Stimulated activated CD8-positive, alpha-beta memory T cell treated with anti-CD3 and anti-CD28 coated beads, Interleukin-7, amount 100 ng/mL, for 1 hour (primary cell): ENCODE measurements at regions not wholly inside any gene's neighbourhood (a gene's known extent, or its start where the extent isn't known, plus 50 kb on each side); places are given as distances from the start of the nearest gene placed in this dataset.
"Not testable (repeated sequence)": the region's sequence is repeated elsewhere in the genome, so short reads cannot be mapped to it uniquely, and the experiment has no call there.

Experiments
- DNase-seq, 2 donors: peaks; one replicate each; pipeline ENCODE4 v3.0.0-alpha.2; 2020; ENCODE audit warnings: low read depth in 2 of 2

DNA sequence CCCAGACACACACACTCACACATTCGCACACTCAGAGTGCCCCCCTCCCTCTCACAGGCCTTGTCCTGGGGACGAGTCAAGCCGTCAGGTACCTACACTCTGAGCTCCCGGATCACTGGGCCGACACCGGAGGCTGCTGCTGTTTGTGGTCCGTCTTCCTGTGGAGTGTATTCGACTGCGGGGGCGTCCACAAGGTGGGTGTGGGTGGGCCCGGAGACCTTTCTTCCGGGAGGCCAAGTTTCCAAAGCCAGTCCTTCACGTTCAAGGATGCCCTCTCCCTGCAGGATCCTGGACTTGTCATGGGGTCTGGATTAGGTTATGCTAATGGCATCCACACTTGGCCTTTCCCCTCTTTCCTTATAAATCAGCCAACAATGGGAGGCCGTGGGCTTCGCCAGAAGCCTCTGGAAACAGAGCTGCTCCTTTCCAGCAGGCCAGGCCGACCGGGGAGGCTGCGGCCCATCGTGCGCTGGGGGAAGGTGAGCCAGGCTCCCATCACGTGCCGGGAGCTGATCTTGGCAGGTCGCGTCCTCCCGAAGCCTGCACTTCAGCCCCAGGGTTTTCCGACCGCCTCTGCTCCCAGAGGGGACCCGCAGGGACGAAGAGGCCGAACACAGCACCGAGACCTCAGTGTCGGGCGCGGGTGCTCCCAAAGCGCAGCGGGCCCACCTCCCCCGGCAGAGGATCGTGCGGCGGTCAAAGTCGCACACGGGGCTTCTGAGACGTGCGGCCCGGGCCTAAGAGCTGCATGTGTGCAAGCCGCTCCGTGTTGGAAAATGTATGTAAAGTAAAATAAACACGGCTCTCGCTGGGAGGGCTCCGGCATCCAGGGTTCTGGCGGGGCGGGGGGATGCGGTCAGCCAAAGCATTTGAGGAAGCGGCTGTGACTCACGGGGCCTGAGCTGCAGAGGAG, 196.5 kb upstream of the ZNF469 start:
- DNase-seq, result not testable (repeated sequence)

DNA sequence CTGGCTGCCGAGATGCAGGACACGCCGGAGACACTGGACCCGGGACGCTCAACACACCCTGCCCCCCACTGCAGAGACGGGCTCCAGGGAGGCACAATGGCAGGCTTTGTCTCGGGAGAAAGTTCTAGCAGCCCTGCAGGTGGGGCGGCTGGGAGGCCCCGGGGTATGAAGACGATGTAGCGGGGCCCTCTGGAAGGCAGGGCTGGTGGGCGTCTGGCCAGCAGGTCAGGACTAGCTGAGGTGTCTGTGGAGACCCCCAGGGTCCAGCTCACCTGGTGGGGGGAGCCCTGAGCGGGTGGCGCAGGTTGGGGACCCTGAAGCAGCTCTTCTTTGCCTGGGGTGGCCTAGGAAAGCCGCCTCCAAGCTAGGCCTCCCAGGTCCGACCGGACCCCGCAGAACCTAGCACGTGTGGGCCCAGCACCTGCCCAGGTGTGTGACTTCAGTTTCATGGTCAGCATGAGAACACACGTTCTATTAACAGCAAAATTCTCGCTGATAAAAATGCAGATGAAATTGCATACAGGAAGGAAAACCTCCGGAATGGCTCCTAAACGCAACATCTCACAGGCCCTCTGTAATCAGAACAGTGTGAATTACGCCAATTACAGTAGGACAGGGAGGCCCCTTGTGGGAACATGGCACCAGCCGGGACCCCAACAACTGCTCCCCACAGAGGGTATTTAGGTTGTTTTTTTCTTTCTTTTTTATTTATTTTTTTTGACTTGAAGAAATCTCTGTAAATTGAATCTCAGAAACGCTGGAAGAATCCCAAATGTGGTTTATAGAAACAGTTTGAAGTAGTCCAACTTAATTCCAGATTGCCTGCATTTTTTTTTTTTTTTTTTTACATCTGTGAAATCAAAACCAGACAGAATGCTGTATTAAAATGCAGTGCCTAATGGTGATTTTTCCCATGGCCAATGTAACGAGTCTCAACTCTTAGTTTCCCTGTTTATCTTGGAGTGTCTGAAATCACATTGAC, 195.6 kb upstream of the ZNF469 start:
- DNase-seq, result not testable (repeated sequence)

DNA sequence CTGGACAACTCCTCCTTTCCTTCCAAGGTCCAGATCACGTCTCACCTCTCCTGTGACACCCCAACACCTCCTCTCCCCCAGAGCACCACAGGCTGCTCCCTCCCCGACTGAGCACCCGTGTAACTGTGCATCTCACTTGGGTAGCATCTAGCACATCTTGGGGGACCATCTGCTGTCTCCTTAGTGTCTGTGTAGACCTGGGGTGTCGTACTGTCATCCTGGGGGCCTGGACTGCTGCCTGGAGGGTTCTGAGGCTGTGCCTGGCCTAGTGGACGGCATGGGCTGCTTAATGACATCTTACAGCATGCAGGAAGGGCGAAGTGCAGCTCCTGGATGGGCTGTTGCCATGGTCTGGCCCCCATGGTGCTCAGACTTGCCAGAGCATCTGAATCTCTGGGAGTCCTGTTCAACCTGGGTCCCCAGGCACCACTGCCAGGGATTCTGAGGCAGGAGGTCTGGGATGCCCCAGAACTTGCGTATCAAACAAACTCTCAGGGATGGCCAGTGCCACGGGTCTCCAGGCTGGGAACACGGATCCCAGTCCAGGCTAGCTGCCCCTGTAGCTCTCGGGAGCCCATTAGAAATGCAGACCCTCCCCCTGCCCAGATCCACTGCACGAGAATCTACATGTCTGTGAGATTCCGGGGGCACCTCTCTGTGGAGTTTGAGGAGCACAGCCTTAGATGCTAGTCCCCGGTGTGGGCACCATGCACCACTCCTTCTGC, 194.4 kb upstream of the ZNF469 start:
- not testable (repeated sequence) for DNase-seq

DNA sequence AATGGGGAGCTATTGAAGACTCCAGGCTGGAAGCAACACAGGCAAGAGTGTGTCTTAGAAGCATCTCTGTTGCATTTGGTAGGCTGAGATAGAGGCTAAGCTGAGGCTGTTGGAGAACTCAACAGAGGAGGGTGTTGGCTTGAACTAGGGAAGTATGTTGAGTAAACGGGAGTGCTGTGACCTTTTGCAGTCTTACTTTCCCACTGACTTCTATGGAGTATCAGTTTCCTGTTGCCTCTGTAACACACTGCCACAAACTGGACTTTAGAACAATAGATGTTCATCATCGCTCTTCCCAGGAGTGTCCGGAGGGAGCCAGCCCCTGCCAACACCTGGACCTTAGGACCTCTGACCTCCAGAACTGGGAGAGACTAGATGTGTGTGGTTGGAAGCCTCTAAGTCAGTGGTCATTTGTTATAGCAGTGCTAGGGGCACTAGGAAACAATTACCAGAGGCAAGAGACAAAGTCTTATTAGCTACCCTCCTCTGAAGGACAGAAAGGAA, 192.1 kb upstream of the ZNF469 start:
- DNase-seq, result not testable (repeated sequence)

DNA sequence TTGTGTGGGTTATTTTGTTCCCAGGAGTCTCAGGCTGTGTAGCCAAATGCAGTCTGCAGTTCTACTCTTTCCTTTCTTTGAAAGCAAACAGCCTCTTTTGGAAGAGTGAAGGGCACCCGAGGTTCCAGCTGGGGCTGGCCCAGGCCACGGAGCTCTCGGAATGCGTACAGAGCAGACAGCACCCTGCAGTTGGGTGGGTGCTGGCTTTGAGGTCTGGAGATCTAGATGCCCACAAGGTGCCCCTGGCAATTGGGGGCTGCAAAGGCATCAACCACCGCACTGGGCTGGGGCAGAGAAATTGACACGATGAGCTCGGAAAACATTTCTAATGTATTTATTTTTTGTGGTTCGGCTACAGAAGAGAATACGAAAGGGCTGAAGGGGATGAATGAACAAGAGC, 191.6 kb upstream of the ZNF469 start:
- DNase-seq, result not testable (repeated sequence)

DNA sequence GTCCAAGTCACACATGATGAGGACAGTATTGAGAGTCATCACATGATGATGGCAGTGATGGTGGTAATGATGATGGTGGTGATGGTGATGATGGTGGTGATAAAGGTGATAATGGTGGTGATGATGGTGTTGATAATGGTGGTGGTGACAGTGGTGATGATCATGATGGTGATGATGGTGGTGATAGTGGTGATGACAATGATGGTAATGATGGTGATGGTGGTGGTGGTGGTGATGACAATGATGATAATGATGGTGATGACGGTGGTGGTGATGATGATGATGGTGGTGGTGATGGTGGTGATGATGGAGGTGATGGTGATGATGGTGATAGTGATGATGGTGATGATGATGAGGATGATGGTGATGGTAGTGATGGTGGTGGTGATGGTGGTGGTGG, 190.2 kb upstream of the ZNF469 start:
- DNase-seq, result no peak

DNA sequence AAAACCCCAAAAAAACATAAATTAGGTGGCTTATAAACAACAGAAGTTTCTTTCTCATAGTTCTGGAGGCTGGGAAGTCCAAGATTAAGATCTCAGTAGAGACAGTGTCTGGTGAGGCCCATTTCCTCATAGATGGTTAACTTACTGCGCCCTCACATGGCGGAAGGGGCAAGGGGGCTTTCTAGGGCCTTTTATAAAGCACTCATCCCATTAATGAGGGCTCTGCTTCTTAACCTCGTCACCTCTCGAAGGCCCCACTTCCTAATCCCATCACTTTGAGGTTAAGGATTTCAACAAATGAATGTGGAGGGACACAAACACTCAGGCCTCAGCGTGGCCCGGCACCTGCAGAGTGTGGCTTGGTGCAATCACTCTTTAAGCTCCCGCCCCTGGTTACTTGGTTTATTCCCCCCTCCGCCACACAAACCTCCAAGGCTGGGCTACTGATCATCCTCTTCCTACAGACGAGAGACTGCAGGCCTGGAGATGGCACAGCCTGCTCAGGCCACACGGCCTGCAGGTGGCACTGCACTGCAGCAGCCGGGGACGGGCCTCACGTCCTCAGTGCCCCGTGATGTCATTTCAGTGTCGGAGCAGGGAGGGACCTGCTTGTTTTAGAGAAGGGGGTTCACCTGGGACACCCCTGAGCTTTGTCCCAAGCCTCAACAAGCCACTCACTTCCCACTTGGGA, 188.9 kb upstream of the ZNF469 start:
- not testable (repeated sequence) for DNase-seq

DNA sequence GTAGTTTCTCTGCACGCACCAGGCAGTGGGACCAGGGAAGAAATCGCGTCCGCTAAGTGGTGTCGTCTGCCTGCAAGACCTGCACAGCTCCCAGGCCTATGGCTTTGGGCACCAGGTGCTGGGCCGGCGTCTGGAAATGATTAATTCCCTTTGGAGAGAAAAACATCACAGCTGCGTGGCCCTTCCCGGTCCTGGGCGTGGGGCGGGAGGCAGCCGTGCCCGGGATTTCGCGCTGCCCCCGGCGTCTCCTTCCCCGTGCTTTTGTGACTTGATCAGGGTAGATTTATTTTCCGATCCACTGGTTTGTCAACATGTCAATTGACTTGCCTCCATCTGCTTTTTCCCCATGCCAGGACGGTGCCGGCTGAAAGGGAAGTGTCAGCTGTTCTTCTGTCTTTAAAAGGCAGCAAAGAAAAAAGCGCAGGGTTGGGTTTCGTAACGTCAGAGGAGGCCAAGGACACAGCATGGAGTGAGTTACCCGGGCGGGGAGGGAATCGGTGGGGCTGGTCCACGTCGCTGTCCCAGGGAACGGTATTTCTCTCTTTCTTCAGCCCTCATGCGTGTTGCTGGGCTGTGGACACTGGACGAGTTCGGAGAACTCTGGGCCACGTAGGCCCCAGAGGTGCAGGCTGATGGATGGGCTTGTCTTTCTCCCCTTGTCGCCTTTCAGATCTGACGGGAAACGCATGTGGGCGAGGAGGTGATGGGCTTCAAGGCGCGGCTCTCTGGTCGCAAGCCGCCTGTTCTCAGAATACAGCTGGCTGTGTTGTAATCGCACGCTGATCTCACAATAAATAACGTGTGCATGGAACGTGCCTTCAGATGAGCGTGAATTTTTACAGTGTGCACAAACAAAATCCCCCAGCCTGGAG, 188.1 kb upstream of the ZNF469 start:
- DNase-seq, result no peak

DNA sequence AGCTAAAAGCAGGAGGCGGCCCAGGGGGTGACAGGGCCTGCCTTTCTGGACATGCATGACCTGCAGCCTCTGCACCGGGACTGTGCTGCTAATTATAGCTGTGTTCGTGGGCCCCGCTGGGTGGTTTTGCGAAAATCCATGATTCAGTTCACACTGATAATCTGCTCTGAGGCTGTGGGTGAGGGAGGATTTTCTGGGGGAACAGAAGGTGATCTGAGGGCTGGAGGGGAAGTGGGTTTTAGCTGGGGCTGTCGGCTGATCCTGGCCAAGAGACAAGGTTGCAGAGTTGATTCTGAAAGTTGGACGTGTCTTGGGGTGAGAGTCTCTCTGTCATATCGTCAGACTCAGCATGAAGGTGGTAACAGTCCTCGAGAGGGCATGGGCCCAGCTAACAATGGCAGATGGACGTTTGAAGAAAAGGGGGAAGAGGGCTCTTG, 187.5 kb upstream of the ZNF469 start:
- no peak for DNase-seq

DNA sequence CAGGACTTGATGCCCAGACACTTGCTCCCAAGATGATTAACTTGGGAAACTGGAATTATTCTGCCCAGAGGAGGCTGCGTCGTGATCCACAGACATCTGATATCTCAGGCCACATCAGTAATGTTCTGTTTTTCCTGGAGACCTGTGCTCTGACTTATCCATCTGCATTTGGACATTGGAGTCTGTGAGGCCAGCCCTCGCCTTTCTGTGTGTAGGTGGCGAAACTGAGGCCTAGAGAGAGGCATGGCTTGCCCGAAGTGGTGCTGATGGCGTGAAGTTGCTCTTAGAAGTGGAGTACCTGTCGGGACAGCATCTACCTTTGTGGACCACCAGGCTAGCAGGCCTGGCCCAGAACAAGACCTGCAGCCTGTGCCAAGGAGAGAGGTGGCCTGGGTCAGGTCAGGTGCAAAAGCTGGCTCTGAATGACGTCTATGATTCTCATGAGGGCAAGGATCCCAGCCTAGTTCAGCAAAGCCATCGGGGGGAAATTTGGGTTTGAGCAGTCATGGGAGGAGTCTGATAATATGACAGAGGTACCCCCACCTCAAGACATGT, 186.8 kb upstream of the ZNF469 start:
- no peak for DNase-seq

DNA sequence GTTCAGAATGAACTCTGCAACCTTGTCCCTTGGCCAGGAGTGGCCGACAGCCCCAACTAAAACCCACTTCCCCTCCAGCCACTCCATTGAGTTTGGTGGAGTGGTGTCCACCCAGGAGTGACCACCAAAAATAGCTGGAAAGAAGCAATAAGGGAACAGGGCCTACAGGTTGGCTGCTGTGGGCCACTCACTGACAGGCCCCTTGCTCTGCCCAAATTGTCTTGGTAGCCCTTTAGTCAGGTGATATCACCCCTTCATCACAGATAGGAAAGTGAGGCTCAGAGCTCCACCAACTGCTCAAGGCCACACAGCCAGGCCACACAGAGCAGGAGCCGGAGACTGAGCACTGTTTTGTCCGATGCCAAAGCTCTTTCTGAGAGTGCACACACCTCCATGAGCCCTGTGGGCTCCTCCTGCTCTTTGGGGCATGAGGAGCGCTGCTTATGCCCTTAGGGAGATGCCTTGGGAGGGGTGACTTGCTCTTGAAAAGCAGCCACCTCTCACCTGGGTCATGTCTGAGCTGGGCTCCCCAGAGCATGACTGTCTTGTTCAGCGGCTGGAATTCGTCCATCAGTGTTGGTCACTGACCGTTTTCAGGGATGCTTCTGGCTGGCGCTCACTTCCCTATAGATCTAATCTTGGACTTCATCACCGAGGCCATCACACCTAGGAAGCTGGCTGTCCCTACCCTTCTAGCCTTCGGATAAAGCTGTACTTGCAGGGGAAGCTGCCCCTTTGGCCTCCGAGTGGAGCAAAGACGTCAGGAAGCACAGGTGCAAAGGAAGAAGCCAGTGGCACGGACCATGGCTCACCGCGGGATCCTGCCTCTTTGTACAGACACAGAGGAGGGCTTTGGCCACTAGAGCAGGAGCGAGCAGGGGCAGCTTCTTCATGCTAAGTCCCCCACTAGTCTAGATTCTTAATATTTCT, 186.0 kb upstream of the ZNF469 start:
- DNase-seq, result no peak

DNA sequence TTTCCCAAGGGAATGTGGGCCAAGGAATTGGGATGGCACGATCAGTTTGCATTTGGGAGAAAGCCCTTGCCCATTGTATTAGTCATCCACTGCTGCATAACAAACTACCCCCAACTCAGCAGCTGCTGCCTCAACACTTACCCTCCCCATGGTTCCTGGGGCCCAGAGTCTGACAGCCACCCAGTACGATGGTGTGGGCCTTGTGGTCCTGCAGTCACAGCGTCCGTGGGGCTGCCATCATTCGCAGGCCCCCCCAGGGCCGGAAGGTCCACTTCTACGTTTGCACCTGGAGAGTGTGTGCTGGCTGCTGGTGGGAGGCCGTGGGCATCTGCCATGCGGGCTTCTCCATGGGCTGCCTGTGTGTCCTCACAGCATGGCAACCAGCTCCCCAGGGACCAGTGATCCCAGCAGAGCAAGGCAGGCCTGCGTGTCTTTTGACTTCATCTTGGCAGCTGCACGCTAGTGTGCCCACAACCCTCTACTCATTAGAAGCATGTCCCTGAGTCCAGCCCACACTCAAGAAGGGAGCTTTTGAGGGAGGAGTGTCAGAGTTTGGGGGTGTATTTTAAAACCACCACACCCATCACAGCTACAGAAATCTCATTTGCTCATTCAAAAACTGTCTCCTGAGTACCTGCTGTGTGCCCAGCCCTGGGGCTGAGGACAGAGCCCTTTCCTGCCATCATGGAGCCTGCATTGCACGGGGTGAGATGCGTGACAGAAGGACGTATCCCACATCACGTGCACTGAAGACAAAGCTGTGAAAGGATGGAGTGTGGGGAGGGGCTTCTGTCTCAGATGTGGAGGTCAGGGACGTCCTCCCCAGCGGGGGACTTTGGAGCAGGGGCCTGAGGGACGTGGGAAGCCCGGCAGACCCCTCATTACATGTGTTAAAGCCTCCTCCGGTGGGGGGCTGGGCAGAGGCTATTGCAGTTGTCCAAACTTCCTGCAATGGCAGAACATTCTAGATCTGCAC, 185.0 kb upstream of the ZNF469 start:
- DNase-seq, result no peak

DNA sequence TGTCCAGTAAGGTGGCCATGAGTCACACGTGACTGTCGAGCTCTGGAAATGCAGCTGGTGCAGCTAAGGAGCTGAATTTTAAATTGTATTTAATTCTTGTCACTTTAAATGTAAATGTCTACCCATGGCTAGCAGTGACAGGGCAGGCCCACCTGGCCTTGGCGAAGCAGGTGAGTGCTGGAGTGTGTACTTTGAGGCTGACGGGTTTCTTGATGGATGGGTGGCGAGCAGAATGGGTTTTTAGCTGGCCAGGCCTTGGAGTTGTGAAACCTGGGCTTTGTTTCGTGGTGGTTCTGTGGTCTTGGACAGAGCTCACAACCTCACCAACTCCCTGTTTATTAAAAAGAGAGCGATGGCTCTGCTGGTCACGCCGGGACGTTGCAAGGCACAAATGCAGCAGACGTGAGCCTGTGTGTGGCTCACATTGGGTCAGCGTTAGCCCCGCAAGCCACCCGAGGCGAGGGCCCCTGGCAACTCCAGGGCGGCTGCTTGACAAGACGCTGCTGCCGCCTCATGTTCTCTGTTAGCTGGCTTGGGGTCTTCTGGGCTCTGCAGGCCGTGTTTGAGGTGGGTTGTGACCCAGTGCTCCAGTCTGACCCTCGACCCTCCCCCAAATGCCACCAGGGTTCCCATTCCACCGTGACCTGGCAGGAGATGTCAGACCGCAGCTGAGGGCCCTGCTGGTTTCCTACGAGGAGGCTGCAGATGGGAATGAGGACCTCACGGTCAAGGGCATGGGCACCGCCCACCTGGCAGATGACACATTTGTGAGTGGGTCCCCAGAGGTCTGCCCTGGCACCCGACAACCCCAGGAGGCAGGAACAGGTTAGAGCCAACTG, 184.1 kb upstream of the ZNF469 start:
- DNase-seq, result not testable (repeated sequence)

DNA sequence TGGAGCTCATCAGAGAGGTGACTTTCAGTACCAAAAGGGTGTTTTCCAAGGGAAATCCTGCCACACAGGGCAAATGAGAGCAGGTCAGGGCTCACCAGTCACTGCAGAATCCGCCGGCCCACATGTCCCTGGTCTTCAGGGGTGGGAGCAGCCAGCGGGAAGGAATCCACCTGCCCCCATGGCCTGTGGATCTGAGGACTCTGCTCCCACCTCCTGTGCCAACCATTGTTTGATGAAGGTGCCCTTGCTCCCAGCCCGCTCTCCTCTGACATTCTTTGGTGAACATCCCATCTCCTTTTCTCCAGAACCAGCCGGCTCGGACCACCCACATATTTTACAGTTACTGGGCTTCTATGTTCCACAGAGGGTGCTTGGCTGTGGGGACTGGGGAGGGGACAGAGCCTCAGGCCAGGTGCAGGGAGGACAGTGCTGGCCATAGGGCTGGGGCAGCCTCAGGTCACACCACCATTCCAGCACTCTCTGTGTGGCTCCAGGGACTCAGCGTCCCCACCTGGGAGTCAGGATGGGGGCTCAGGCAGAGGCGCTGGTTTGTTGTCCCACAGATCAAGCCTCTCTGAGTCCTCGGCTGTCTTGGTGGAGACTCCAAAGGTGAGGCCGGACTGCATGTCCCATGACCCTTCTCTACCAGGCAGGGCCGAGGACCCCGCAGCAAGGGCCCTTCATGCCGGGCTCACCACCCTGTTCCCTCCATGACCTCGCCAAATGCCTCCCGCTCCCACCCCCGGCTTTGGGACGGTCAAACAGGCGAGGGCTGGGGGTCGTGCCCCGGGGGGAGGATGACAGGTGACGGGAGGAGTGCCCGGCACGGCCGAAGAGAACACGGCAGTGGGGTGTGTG, 183.2 kb upstream of the ZNF469 start:
- DNase-seq, result not testable (repeated sequence)

DNA sequence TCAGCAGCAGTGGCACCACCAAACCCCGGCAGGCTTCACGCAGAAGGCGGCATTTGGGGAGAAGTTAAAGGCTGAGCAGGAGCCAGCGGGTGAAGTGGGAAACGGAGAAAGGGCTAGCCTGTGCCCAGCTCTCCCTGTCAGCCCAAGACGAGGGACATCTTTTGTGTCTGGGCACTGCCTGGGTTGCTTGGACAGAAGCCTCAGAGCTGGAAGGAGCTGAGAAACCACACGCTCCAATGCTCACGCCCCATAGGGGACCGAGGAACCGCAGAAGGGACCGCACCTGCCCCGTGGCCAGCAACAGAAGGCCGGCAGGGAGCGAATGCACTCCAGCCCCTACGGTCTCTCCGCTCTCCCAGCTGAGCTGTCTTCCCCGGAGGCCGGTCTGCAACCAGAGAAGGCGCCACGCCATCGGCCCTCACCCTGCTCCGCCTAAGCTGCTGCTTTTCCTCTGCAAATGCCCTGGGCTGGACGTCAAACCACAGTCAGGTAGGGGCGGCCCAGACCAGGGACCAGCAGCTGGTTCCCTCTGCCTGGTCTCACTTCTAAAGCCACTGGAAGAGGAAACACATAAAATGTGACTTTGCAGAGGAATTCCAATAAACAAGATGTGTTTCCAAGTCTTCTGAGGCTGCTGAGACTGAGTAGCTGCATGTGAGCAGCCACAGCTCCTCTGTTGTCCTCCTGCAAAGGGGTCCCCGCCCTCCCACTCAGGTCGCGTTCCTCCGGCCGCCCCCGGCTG, 182.4 kb upstream of the ZNF469 start:
- not testable (repeated sequence) for DNase-seq
